NCI-H2196 (cell line): ENCODE measurements at regions not wholly inside any gene's neighbourhood (a gene's known extent, or its start where the extent isn't known, plus 50 kb on each side); places are given as distances from the start of the nearest gene placed in this dataset.
"Not testable (repeated sequence)": the region's sequence is repeated elsewhere in the genome, so short reads cannot be mapped to it uniquely, and the experiment has no call there.

Source experiments
- DNase-seq: peaks from one replicate; lab custom pipeline; 2025; ENCODE audit not compliant: unreplicated experiment; lab: John Stamatoyannopoulos, UW

DNA sequence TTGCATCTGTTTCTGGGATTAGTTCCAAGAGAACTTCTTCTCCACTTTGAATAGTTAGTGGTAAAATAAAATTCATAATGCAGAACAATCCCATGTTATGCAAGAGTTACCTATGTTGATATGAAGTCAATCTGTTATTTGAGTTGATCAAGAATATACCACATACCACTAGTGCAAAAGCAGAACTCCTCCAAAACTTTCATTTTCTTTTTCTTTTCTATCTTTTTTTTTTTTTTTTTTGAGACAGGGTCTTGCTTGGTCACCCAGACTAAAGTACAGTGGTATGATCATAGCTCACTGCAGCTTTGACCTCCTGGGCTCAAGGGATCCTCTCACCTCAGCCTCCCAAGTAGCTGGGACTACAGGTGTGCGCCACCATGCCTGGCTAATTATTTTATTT is 78.8 kb upstream of the UMPS start:
- DNase-seq, result not testable (repeated sequence)

DNA sequence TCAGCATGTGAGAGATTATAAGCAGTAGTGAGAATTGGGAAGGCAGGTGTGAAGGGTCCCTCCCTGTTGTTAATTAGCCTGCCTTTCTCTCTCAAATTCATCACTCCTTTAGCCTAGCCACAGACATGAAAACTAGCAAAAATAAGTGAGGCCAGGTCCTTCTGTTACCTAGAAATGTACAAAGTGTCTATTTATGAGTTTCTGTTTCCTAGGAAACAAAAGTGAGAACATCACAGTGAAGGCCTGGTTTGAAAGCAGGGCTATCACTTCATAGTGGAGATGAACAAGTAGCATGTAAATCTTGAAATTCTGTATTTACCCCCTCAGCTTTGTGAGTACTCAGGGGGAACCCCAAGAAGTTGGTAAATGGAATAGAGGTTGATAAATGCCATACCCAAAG is 78.2 kb upstream of the UMPS start:
- DNase-seq, result no peak

DNA sequence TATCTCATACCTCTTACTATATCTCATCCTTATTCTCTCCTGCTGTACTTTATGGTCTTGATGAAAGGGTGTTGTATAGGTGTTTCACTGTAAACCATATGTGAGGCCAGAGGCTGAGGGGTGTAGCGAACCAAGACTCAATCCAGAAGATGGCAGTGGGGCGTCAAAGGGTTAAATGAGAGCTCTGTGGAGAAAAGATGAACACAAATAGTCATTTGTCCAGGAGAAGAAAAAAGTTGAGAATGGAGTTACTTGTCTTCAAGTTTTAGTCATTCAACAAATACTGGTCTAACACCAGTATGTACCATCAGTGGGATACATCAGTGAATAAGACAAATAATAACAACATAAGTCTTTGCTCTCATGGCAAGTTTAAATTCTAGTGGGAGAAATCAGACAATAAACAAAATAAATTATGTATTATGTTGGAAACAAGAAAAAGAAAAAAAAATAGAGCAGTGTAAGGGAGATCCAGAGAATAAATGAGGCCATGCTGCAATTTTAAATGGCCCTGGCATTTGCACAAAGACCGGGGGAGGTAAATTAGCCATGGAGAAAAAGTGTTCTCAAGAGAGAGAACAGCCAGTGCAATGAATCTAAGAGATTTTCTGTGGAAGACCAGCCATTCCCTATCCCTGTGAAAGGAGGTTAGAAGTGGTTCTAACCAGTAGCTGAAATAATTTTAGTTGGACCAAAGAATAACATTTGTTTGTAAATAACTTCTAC is 77.0 kb upstream of the UMPS start:
- no peak for DNase-seq

DNA sequence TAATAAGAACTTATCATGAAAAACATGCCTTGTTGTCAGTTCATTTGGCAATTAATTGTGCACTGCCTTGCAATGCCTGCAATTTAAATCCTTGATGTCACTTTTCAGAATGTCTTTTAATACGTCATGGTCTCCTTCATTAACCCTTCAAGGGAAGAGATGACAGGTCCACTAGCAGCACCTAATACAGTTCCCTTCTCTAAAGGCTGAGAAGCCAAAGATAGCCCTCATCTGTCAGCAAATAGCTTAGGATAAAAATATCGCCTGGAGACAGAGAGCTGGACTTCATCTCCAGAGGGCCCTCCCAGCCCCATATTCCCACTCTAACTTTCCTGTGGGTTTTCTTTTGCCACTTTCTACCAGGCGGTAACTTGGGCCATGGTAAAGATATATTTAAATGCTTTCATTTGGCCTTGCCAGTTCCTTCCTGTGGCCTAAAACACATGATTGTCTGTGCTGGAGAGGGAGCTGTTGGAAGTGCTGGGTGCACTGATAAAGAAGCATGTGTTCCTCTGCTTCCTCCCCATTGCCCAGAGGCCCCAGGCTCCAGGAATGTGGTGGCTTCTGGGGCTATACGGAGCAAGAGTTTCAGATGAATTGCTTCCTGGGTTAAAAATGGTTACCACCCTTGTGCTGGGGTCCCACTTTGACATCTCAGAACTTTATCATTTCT is 76.3 kb upstream of the UMPS start:
- DNase-seq, result no peak

DNA sequence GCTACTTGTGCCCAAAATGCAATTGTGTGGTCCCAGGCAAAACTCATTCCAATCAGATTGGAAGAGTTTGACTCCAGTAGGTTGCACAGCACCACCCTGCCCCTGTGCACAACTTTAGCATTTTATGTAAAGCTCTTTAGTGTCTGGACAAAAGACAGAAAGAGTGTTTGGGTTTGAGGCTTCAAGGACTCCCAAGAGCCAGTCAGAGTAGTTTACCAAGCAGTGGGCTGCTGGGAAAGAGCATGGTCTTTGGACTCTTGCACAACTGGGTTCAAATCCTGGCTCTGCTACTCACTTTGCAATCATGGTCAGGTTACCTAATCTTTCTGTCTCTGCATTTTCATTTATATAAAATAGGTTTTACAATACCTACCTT is 75.8 kb upstream of the UMPS start:
- DNase-seq, result no peak

DNA sequence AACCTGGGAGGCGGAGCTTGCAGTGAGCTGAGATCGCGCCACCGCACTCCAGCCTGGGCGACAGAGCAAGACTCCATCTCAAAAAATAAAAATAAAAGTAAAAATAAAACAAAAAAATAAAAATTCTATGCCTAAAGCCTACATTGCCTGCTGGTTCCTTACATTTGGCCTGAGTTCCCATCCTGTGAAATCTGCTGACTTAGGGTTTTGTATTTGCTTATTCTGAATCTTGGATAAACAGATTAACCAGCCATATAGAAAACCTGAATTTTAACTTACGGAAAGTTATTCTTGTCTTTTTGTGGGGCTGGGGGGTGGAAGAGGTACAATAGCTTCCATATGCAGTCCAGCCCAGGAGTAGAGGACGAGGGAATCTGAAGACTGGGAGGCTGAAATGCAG is 73.7 kb upstream of the UMPS start:
- no peak for DNase-seq

DNA sequence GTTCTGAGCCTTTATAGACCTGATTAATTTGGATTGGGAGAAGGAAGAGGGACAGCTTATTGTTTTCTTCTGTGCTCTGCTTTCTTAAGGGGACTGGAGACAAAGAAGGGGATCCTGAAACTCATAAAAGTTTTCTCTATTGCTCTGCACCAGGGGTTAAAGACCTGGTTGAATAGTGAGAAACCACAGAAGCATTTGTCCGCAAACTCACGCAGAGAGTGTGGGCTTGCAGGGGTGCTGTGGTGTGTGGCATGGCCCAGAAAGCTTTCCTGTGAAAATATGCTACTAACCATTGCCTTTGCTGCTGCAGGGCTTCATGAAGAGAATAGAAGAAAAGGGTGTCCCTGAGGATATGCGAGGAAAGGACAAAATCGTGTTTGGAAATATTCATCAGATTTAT is 73.1 kb upstream of the UMPS start:
- DNase-seq, result no peak

DNA sequence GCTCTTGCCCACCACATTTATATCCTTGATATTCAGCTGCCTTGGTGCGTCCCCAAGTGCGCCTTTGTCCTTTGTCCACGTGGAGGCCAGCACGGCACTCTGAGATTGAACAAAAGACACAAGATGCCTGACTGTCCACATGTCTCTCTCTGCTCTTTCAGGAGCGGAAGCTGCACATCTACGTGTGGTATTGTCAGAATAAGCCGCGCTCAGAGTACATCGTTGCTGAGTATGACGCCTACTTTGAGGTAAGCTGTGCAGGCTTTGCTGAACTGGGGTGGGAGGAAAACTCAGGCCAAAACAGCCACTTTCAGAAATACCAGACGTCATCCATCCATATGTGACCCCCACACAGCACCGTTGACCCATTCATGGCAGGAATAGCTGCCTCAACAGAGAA is 72.0 kb upstream of the UMPS start:
- no peak for DNase-seq

DNA sequence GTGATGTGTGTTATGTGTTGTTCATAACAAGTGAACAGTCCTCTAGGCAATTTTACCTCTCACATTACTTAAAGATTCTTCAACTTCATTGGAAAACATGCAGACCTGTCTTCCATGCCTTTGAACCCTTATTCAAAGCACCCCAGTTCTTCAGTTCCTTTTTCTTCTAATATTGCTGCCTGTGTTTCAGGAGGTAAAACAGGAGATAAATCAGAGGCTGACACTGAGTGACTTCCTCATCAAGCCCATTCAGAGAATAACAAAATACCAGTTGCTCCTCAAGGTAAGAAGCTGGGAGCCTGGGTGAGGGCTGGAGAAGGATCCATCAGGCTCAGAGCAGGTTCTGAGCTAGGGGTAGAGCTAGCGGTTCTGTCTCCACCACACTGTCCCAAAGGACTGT is 71.1 kb upstream of the UMPS start:
- no peak for DNase-seq

DNA sequence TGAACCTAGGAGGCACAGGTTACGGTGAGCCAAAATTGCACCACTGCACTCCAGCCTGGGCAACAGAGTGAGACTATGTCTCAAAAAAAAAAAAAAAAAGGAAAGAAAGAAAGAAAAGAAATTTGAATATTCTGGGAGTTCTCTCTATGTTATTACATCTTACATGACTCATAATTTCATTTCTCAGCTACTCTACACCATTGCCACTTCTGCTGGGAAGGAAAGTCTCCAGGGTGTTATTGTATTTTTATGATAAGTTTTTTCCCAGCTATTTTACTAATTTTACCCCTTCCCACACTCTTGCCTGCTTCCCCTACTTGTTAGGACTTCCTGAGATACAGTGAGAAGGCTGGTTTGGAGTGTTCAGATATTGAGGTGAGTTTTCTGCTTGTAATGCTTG is 69.7 kb upstream of the UMPS start:
- DNase-seq, result no peak

DNA sequence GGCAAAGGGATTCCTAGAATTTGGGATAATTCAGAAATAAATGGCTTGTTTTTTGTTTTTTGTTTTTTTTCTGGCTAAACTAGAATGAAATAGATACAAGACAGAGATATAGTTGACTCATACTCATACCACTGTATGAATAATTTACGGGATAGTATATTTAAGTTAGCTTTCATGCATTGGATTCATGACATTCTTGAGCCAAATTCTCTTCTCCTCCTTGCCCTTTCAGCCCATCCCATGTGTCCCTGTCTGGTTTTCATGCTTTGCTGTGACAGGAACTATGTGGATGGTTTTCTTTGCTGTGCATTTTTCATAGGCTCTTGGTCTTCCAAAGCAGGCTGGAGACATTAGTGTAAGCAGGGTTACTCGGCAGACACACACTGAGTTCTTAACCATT is 66.6 kb upstream of the UMPS start:
- DNase-seq, result no peak

DNA sequence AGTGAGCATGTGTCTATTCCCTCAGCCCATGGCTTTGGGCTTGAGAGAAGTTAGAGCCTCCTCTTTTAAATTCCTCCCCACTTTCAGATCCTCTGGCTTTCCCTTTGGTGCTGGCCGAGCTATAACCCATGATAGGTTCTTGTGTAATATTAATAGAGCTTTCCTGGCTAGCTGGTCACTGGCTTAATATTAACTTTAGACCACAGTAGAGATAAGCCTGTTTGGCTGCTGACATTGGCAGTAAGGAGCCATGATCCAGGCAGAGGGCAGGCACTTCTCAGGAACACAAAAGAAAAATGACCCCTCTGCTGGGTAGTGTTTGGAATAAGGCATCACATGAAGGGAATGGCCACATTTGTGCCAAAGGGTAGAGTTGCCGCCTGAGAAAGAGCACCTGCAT is 65.4 kb upstream of the UMPS start:
- no peak for DNase-seq

DNA sequence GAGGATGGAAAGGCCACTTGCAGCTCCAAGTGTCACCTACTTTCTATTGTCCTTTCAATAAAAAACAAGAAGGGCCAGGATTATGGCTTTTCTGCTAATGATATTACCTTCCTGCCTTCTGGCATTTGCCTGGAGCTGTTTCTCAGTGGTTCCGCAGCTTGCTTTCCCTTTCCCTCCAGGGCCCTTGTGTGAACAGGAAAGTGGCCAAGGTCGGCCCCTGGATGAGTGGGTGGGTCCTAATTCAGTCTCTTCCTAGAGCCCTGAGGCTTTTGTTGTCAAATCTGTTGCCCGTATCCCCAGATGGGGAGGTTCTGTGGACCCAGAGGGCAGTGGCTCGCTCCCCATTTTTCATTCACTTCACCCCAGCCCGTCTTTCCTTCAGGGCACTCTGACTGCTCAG is 64.2 kb upstream of the UMPS start:
- no peak for DNase-seq

DNA sequence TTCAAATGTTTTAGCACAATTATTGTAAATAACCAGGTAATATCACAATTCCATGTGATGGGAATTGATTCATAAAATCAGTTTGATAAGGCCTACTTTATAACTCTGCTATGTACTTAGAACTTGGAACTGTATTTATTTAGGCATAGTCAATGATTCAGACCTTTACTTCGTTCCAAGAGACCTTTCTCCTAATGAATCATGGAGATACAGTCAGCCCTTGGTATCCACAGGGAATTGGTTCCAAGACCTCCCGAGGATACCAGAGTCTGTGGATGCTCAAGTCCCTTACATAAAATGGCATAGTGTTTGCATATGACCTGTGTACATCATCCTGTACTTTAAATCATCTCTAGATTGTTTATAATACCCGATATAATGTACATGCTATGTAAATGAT is 60.8 kb upstream of the UMPS start:
- no peak for DNase-seq

DNA sequence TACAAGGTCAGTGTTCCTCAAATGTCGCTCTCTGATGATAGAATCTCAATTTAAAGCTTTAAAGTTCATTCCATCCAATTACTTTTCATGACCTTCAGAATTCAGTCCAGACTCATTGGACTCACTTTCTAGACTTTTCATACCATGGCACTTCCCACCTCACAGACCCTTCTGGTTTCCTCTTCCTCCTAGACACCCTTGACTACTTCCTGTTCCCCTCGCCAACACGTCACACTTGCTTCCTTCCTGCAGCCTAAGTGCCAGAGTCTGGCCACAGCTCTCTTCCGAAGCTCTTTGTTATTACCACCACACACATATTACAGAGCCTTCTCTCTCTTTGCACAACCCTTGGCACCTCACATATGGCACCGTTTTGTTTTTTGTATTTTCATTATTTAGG is 59.1 kb upstream of the UMPS start:
- DNase-seq, result no peak

DNA sequence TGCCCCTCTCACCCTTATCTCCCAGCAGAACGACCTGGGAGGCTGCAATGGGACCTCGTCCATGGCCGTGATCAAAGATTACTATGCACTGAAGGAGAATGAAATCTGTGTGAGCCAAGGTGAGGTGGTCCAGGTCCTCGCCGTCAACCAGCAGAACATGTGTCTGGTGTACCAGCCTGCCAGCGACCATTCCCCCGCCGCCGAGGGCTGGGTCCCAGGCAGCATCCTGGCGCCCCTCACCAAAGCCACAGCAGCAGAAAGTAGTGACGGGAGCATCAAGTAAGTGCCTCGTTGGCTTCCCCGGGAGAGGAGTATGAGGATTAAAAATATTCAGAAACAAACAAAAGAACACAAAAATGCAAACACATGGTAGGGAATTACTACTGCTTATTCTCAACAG is 55.9 kb upstream of the UMPS start:
- no peak for DNase-seq

DNA sequence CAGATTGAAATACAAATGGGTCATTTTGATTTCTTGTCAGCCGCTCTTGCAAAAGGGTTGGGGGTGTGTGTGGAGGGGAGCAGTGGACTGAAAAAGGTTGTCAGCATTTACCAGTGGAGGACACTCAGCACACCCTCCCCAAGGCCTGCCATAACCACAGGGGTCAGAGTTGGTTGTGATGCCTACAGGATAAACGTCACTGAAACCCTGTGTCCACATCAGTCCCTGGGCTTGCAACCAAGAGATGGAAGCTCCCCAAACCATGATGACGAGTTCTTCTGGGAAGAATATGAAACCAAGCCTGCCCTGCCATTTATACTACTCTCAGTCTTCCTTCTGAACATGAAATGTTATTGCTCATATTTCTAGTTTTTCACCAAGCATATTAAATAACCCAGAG is 54.0 kb upstream of the UMPS start:
- DNase-seq, result no peak

DNA sequence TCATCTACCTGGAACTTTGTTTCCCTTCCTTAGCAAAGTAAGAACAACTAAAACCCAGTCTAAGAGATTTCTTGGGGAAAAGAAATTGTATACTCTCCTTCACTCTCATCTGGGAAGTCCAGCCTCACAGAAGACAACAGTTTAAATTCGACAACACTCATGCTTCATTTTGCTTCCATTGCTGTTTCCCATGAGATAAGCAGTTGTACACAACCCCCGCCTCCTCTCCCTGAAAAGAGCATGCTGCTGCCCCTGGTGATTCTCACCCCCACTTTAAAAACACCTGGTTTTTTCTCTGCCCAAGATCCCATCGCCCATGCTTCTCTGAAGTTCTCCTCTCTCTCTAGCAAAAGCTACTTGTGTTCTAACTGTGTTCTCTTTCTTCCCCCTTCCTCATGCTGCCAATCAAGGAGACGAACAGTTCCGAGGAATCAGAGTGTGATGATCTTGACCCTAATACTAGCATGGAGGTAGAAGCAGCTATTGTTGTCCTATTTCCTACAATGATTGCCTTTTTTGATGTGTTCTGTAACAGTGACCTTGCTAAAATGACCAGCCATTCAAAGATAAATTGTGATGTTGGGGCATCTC is 51.1 kb upstream of the UMPS start:
- no peak for DNase-seq
